Liver (tissue), 8 donors: ENCODE measurements at regions not wholly inside any gene's neighbourhood (a gene's known extent, or its start where the extent isn't known, plus 50 kb on each side); places are given as distances from the start of the nearest gene placed in this dataset.

Experiments used
- DNase-seq: peaks from one replicate; pipeline ENCODE4 v3.0.0-alpha.2; 2017; ENCODE audit warnings: low spot score
- H3K27ac ChIP-seq, 2 donors: one replicate each; pipeline ENCODE4 v1.7.0; 2013; ENCODE audit warnings: inconsistent platforms in 2 of 2, low read length in 2 of 2, control low read depth in 1 of 2, low read depth in 1 of 2, mild to moderate bottlenecking in 1 of 2
- H3K27me3 ChIP-seq, 4 donors: one replicate each; pipeline versions ENCODE4 v1.6.1 to v1.7.0; 2013; ENCODE audit warnings: low read length in 3 of 4, inconsistent platforms in 1 of 4, mild to moderate bottlenecking in 1 of 4, moderate library complexity in 1 of 4; ENCODE audit not compliant: control insufficient read depth in 4 of 4, insufficient read depth in 4 of 4
- H3K36me3 ChIP-seq, 4 donors: one replicate each; pipeline versions ENCODE4 v1.6.1 to v1.7.0; 2013; ENCODE audit warnings: low read length in 3 of 4, mild to moderate bottlenecking in 3 of 4, low read depth in 1 of 4, moderate library complexity in 1 of 4; ENCODE audit not compliant: control insufficient read depth in 4 of 4, insufficient read depth in 3 of 4
- H3K4me1 ChIP-seq, 4 donors: one replicate each; pipeline versions ENCODE4 v1.6.1 to v1.7.0; 2013; ENCODE audit warnings: low read length in 3 of 4, mild to moderate bottlenecking in 3 of 4, moderate library complexity in 1 of 4; ENCODE audit not compliant: control insufficient read depth in 4 of 4, insufficient read depth in 4 of 4
- H3K4me3 ChIP-seq, 3 donors: one replicate each; pipeline versions ENCODE4 v1.6.1 to v1.7.0; 2013; ENCODE audit warnings: low read length in 3 of 3, control low read depth in 1 of 3, low read depth in 1 of 3, mild to moderate bottlenecking in 1 of 3
- H3K9ac ChIP-seq, 2 donors: one replicate each; pipeline ENCODE4 v1.7.0; 2013; ENCODE audit warnings: low read length in 2 of 2, mild to moderate bottlenecking in 2 of 2, moderate library complexity in 2 of 2, control low read depth in 1 of 2, low read depth in 1 of 2
- H3K9me3 ChIP-seq, 4 donors: one replicate each; pipeline versions ENCODE4 v1.6.1 to v1.7.0; 2013; ENCODE audit warnings: low read length in 3 of 4; ENCODE audit not compliant: control insufficient read depth in 4 of 4
- ATF3 ChIP-seq: IDR thresholded peaks from 2 replicates; pipeline ENCODE4 v1.6.1; 2016; ENCODE audit warnings: antibody characterized with exemption
- CTCF ChIP-seq: fragments of 150-350 bp; IDR thresholded peaks from 2 replicates; pipeline ENCODE4 v1.5.1; 2017; ENCODE audit warnings: improper control_type of control experiment, low read depth, low read length; ENCODE audit not compliant: missing input control
- EGR1 ChIP-seq, 2 donors: IDR thresholded peaks; 2 replicates each; pipeline ENCODE4 v1.6.1; 2016 to 2018; ENCODE audit warnings: antibody characterized with exemption in 2 of 2, low read depth in 2 of 2
- FOXA1 ChIP-seq: IDR thresholded peaks from 2 replicates; pipeline ENCODE4 v1.6.1; 2016; ENCODE audit warnings: antibody characterized with exemption
- FOXA2 ChIP-seq: IDR thresholded peaks from 2 replicates; pipeline ENCODE4 v1.6.1; 2016; ENCODE audit warnings: antibody characterized with exemption
- GABPA ChIP-seq, 2 donors: IDR thresholded peaks in 1 of 2; conservative IDR thresholded peaks in 1 of 2; 2 replicates each; pipeline ENCODE4 v1.6.1; 2016; ENCODE audit warnings: antibody characterized with exemption in 2 of 2, mild to moderate bottlenecking in 1 of 2, moderate library complexity in 1 of 2
- HNF4A ChIP-seq, 2 donors: conservative IDR thresholded peaks; 2 replicates each; pipeline ENCODE4 v1.6.1; 2016; ENCODE audit warnings: antibody characterized with exemption in 2 of 2, mild to moderate bottlenecking in 2 of 2
- HNF4G ChIP-seq: IDR thresholded peaks from 2 replicates; pipeline ENCODE4 v1.6.1; 2016; ENCODE audit warnings: antibody characterized with exemption
- JUND ChIP-seq, 2 donors: IDR thresholded peaks; 2 replicates each; pipeline ENCODE4 v1.6.1; 2016; ENCODE audit warnings: antibody characterized with exemption in 2 of 2
- NR2F2 ChIP-seq: IDR thresholded peaks from 2 replicates; pipeline ENCODE4 v1.6.1; 2016; ENCODE audit warnings: antibody characterized with exemption
- RAD21 ChIP-seq, 2 donors: IDR thresholded peaks; 2 replicates each; pipeline ENCODE4 v1.6.1; 2016; ENCODE audit warnings: antibody characterized with exemption in 2 of 2, mild to moderate bottlenecking in 2 of 2
- REST ChIP-seq: IDR thresholded peaks from 2 replicates; pipeline ENCODE4 v1.6.1; 2016; ENCODE audit warnings: antibody characterized with exemption, mild to moderate bottlenecking
- RXRA ChIP-seq, 2 donors: IDR thresholded peaks; 2 replicates each; pipeline ENCODE4 v1.6.1; 2017 to 2018; ENCODE audit warnings: antibody characterized with exemption in 2 of 2, mild to moderate bottlenecking in 1 of 2
- SP1 ChIP-seq: IDR thresholded peaks from 2 replicates; pipeline ENCODE4 v1.6.1; 2018; ENCODE audit warnings: antibody characterized with exemption, mild to moderate bottlenecking
- TAF1 ChIP-seq: conservative IDR thresholded peaks from 2 replicates; pipeline ENCODE4 v1.6.1; 2016; ENCODE audit warnings: antibody characterized with exemption, mild to moderate bottlenecking
- YY1 ChIP-seq: IDR thresholded peaks from 2 replicates; pipeline ENCODE4 v1.6.1; 2016; ENCODE audit warnings: antibody characterized with exemption, mild to moderate bottlenecking
- ZBTB33 ChIP-seq: IDR thresholded peaks from 2 replicates; pipeline ENCODE4 v1.6.1; 2016; ENCODE audit warnings: antibody characterized with exemption
- WGBS: extraction: QIAGEN DNeasy Blood & Tissue Kit; methylation state at CpG from one replicate; pipeline ENCODE4 v1.1.7; 2013; 5-methylcytosine and 5-hydroxymethylcytosine counted together
- TF ChIP-seq, protein P1 (sequence below): IDR thresholded peaks from 2 replicates; pipeline ENCODE4 v1.6.1; 2016; ENCODE audit warnings: antibody characterized with exemption
- donor health status: healthy.
- donor health status: healthy.
- donor health status: healthy.
- donor health status: healthy.
- donor health status: healthy.

DNA sequence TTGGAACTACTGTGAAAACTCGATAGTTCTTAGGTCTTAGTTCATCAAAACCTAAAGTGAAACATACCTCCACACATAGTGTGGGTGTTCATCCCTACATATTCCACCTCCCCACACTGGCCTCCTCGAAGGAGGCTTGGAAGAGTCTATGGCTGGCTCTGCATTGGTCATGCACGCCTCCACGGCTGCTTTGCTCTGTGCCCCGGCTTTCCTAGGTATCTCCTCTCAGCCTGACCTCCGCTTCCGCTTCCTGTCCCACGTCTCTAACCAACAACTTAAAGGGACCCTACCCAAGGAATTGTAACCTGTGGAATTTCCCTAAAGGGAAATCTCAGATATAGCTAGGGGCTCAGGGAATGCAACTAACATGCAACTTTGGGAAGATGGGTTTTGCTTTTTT, 79.7 kb upstream of the MBNL2 start:
- Histone ChIP-seq H3K4me1 (no peaks in the 10 kb centered on the region), H3K9ac (no peak overlapping the region), H3K36me3 (no peaks in the 10 kb centered on the region), H3K9me3 (no peaks in the 10 kb centered on the region), H3K4me3 (peak overlapping the region; percentile 1 to 50 (median 35)), H3K27me3 (no peaks in the 10 kb centered on the region), H3K27ac (no peak overlapping the region)
- WGBS: 39% methylated on average over 8 of the region's 8 CpGs
- TF ChIP-seq ZBTB33 (no peak), CTCF (no peak), REST (no peak), EGR1 (IDR thresholded peaks at IDR 0.05; ENCODE audit: low read depth in 2 of 2) (no peak), GABPA (IDR thresholded peaks at IDR 0.05 in 1 of 2, conservative IDR thresholded peaks at IDR 0.05 in 1 of 2) (peak; percentile 71 to 86), JUND (IDR thresholded peaks at IDR 0.05) (no peak), YY1 (no peak), TAF1 (no peak), SP1 (no peak), ATF3 (no peak), NR2F2 (peak; percentile 60), FOXA1 (no peak), HNF4A (conservative IDR thresholded peaks at IDR 0.05) (peak in 1 of 2 donors; percentile 8), HNF4G (no peak), RAD21 (IDR thresholded peaks at IDR 0.05) (peak in 1 of 2 donors; percentile 14), FOXA2 (no peak), RXRA (IDR thresholded peaks at IDR 0.05) (no peak)
- TF ChIP-seq, protein P1, sequence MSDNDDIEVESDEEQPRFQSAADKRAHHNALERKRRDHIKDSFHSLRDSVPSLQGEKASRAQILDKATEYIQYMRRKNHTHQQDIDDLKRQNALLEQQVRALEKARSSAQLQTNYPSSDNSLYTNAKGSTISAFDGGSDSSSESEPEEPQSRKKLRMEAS: no peak
- DNase-seq: no peak
